ENCODE measurements at regions not wholly inside any gene's neighbourhood (a gene's known extent, or its start where the extent isn't known, plus 50 kb on each side); places are given as distances from the start of the nearest gene placed in this dataset.

DNA sequence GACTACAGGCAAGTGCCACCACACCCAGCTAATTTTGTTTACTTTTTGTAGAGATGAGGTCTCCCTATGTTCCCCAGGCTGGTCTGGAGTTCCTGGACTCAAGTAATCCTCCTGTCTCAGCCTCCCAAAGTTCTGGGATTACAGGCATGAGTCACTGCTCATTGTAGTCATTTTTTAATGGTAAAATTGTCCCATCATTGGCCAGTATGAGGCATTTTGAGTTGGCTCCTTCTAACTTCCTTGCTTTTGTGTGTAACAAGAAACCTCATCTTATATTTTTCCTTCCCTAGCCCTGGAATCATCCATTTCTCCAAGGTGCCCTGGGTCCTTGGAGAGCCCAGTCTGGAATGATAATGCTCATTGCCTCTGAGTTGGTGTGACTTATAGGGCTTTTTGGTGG, 148.5 kb downstream of the INHBB start (continued):
- no peak for TF ChIP-seq CREB1 (CRISPR knock-in tag; IDR thresholded peaks at IDR 0.05; ENCODE audit: low read depth)
- TF ChIP-seq, protein P1, sequence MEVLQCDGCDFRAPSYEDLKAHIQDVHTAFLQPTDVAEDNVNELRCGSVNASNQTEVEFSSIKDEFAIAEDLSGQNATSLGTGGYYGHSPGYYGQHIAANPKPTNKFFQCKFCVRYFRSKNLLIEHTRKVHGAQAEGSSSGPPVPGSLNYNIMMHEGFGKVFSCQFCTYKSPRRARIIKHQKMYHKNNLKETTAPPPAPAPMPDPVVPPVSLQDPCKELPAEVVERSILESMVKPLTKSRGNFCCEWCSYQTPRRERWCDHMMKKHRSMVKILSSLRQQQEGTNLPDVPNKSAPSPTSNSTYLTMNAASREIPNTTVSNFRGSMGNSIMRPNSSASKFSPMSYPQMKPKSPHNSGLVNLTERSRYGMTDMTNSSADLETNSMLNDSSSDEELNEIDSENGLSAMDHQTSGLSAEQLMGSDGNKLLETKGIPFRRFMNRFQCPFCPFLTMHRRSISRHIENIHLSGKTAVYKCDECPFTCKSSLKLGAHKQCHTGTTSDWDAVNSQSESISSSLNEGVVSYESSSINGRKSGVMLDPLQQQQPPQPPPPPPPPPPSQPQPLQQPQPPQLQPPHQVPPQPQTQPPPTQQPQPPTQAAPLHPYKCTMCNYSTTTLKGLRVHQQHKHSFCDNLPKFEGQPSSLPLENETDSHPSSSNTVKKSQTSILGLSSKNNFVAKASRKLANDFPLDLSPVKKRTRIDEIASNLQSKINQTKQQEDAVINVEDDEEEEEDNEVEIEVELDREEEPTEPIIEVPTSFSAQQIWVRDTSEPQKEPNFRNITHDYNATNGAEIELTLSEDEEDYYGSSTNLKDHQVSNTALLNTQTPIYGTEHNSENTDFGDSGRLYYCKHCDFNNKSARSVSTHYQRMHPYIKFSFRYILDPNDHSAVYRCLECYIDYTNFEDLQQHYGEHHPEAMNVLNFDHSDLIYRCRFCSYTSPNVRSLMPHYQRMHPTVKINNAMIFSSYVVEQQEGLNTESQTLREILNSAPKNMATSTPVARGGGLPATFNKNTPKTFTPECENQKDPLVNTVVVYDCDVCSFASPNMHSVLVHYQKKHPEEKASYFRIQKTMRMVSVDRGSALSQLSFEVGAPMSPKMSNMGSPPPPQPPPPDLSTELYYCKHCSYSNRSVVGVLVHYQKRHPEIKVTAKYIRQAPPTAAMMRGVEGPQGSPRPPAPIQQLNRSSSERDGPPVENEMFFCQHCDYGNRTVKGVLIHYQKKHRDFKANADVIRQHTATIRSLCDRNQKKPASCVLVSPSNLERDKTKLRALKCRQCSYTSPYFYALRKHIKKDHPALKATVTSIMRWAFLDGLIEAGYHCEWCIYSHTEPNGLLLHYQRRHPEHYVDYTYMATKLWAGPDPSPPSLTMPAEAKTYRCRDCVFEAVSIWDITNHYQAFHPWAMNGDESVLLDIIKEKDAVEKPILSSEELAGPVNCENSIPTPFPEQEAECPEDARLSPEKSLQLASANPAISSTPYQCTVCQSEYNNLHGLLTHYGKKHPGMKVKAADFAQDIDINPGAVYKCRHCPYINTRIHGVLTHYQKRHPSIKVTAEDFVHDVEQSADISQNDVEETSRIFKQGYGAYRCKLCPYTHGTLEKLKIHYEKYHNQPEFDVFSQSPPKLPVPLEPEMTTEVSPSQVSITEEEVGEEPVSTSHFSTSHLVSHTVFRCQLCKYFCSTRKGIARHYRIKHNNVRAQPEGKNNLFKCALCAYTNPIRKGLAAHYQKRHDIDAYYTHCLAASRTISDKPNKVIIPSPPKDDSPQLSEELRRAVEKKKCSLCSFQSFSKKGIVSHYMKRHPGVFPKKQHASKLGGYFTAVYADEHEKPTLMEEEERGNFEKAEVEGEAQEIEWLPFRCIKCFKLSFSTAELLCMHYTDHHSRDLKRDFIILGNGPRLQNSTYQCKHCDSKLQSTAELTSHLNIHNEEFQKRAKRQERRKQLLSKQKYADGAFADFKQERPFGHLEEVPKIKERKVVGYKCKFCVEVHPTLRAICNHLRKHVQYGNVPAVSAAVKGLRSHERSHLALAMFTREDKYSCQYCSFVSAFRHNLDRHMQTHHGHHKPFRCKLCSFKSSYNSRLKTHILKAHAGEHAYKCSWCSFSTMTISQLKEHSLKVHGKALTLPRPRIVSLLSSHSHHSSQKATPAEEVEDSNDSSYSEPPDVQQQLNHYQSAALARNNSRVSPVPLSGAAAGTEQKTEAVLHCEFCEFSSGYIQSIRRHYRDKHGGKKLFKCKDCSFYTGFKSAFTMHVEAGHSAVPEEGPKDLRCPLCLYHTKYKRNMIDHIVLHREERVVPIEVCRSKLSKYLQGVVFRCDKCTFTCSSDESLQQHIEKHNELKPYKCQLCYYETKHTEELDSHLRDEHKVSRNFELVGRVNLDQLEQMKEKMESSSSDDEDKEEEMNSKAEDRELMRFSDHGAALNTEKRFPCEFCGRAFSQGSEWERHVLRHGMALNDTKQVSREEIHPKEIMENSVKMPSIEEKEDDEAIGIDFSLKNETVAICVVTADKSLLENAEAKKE (CRISPR knock-in tag; IDR thresholded peaks at IDR 0.05) = no peak

DNA sequence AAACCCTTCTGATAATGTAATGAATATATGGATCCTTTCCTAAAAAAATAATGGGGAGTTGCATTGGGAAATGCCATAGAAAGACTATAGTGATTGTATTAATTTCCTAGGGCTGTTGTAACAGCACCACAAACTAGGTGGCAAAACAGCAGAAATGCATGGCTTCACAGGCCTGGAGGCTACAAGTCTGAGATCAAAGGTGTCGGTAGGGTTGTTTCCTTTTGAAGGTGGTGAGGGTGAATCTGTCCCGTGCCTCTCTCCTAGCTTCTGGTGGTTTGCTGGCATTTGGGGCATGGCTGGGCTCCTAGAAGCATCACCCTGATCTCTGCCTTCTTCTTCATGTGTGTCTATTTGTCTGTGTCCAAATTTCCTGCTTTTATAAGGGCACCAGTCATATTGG, 149.7 kb downstream of the INHBB start:
- no peaks in the 10 kb centered on the region for H3F3A ChIP-seq (replicated peaks; ENCODE audit: low read depth)
- TF ChIP-seq, protein P2, sequence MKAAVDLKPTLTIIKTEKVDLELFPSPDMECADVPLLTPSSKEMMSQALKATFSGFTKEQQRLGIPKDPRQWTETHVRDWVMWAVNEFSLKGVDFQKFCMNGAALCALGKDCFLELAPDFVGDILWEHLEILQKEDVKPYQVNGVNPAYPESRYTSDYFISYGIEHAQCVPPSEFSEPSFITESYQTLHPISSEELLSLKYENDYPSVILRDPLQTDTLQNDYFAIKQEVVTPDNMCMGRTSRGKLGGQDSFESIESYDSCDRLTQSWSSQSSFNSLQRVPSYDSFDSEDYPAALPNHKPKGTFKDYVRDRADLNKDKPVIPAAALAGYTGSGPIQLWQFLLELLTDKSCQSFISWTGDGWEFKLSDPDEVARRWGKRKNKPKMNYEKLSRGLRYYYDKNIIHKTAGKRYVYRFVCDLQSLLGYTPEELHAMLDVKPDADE (IDR thresholded peaks at IDR 0.05) = no peak
- no peak for TF ChIP-seq NANOG (IDR thresholded peaks at IDR 0.05; ENCODE audit: borderline replicate concordance)
- no peak for TF ChIP-seq POLR2AphosphoS5 (IDR thresholded peaks at IDR 0.05; ENCODE audit: low read depth)
- TF ChIP-seq, protein P3, sequence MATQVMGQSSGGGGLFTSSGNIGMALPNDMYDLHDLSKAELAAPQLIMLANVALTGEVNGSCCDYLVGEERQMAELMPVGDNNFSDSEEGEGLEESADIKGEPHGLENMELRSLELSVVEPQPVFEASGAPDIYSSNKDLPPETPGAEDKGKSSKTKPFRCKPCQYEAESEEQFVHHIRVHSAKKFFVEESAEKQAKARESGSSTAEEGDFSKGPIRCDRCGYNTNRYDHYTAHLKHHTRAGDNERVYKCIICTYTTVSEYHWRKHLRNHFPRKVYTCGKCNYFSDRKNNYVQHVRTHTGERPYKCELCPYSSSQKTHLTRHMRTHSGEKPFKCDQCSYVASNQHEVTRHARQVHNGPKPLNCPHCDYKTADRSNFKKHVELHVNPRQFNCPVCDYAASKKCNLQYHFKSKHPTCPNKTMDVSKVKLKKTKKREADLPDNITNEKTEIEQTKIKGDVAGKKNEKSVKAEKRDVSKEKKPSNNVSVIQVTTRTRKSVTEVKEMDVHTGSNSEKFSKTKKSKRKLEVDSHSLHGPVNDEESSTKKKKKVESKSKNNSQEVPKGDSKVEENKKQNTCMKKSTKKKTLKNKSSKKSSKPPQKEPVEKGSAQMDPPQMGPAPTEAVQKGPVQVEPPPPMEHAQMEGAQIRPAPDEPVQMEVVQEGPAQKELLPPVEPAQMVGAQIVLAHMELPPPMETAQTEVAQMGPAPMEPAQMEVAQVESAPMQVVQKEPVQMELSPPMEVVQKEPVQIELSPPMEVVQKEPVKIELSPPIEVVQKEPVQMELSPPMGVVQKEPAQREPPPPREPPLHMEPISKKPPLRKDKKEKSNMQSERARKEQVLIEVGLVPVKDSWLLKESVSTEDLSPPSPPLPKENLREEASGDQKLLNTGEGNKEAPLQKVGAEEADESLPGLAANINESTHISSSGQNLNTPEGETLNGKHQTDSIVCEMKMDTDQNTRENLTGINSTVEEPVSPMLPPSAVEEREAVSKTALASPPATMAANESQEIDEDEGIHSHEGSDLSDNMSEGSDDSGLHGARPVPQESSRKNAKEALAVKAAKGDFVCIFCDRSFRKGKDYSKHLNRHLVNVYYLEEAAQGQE (IDR thresholded peaks at IDR 0.05; ENCODE audit: unreplicated experiment) = no peak
- no peak for TF ChIP-seq ZNF114 (CRISPR knock-in tag; IDR thresholded peaks at IDR 0.05)

More for the DNA sequence above, 149.7 kb downstream of the INHBB start:
- peaks cover 6% of the 10 kb centered on the region; the same call in 2 of the 3 replicates for H3K4me1 Mint-ChIP-seq
- no peak overlapping the region for H3K4me3 ChIP-seq
- H3K4me1 ChIP-seq (ENCODE audit: insufficient read depth) = no peaks in the 10 kb centered on the region
- H3K9me2 ChIP-seq (ENCODE audit: insufficient read depth) = no peaks in the 10 kb centered on the region
- no peaks in the 10 kb centered on the region for H3K36me3 Mint-ChIP-seq (ENCODE audit: low read depth)
- peaks cover 9% of the 10 kb centered on the region for H3K27me3 Mint-ChIP-seq (ENCODE audit: insufficient read depth, low read depth, poor library complexity)
- H3K27ac Mint-ChIP-seq = no peak overlapping the region
- H4K20me1 ChIP-seq (replicated peaks; ENCODE audit: insufficient read depth) = no peaks in the 10 kb centered on the region; the same call in 1 of the 2 replicates
- no peaks in the 10 kb centered on the region for H3K79me2 ChIP-seq (replicated peaks; ENCODE audit: insufficient read depth)
- H2AFZ ChIP-seq = no peak overlapping the region
- H3K4me2 ChIP-seq = no peak overlapping the region
- no peaks in the 10 kb centered on the region for H3K36me3 ChIP-seq (ENCODE audit: insufficient read depth)
- no peak overlapping the region for H3K27ac ChIP-seq (ENCODE audit: low read depth)
- H3K9me3 Mint-ChIP-seq = no peaks in the 10 kb centered on the region; the same call in 2 of the 3 replicates
- DNase-seq (ENCODE audit: low spot score) = no peak
- H3K27me3 ChIP-seq (ENCODE audit: insufficient read depth) = no peaks in the 10 kb centered on the region
- ATAC-seq = no peak
- no peak overlapping the region for H3K4me3 Mint-ChIP-seq
